Ovary (tissue), 3 donors: ENCODE measurements at regions not wholly inside any gene's neighbourhood (a gene's known extent, or its start where the extent isn't known, plus 50 kb on each side); places are given as distances from the start of the nearest gene placed in this dataset.

Source experiments
- CTCF ChIP-seq, 3 donors: fragments of 450-650 bp in 2 of 3; fragments of 200-600 bp in 1 of 3; IDR thresholded peaks; one replicate each; pipeline versions ENCODE4 v1.5.1 to v1.8.0; 2016 to 2022; ENCODE audit warnings: antibody characterized with exemption in 3 of 3, mild to moderate bottlenecking in 1 of 3
- EP300 ChIP-seq: sonication (generic); formaldehyde crosslinking; IDR thresholded peaks from one replicate; pipeline ENCODE4 v1.6.1; 2017; ENCODE audit warnings: antibody characterized with exemption
- POLR2A ChIP-seq: fragments of 450-650 bp; IDR thresholded peaks from one replicate; pipeline ENCODE4 v1.6.1; 2017; ENCODE audit warnings: antibody characterized with exemption, mild to moderate bottlenecking, moderate library complexity
- donor health status: DM: no; HTN: no; CAD: no.

- no peak for TF ChIP-seq CTCF (IDR thresholded peaks at IDR 0.05)
- no peak for TF ChIP-seq EP300
- TF ChIP-seq POLR2A, result no peak
Measured at GRCh38 chr2:20136149-20136548, 84.7 kb upstream of the LAPTM4A start.
